Hepatocyte (in vitro differentiated cells): ENCODE measurements at regions not wholly inside any gene's neighbourhood (a gene's known extent, or its start where the extent isn't known, plus 50 kb on each side); places are given as distances from the start of the nearest gene placed in this dataset.

ENCODE experiments used
- DNase-seq: peaks from one replicate; pipeline ENCODE4 v3.0.0-alpha.2; 2016; ENCODE audit warnings: low spot score
- H2AFZ ChIP-seq: fragments of 200-600 bp; sonication (generic); 2 replicates; pipeline ENCODE4 v1.6.0; 2016; ENCODE audit warnings: antibody characterized with exemption, mild to moderate bottlenecking
- H3K27ac ChIP-seq: fragments of 200-600 bp; sonication (generic); 2 replicates; pipeline ENCODE4 v1.5.1; 2016; ENCODE audit warnings: mild to moderate bottlenecking
- H3K27me3 ChIP-seq: fragments of 200-600 bp; sonication (generic); 2 replicates; pipeline ENCODE4 v1.6.1; 2016
- H3K36me3 ChIP-seq: fragments of 200-600 bp; sonication (generic); replicated peaks from 2 replicates; pipeline ENCODE4 v1.5.1; 2016; ENCODE audit warnings: low read depth; ENCODE audit not compliant: insufficient read depth
- H3K4me1 ChIP-seq: fragments of 200-600 bp; sonication (generic); 2 replicates; pipeline ENCODE4 v1.5.1; 2016; ENCODE audit warnings: mild to moderate bottlenecking, moderate library complexity; ENCODE audit not compliant: insufficient read depth
- H3K4me2 ChIP-seq: fragments of 200-600 bp; sonication (generic); 2 replicates; pipeline ENCODE4 v1.6.0; 2016
- H3K4me3 ChIP-seq: fragments of 200-600 bp; sonication (generic); 2 replicates; pipeline ENCODE4 v1.5.1; 2016; ENCODE audit warnings: mild to moderate bottlenecking
- H3K79me2 ChIP-seq: fragments of 200-600 bp; sonication (generic); 2 replicates; pipeline ENCODE4 v1.6.0; 2017; ENCODE audit warnings: mild to moderate bottlenecking
- H3K9me2 ChIP-seq: fragments of 200-600 bp; sonication (generic); replicated peaks from 2 replicates; pipeline ENCODE4 v1.6.0; 2017; ENCODE audit warnings: mild to moderate bottlenecking; ENCODE audit not compliant: insufficient read depth
- H3K9me3 ChIP-seq: fragments of 200-600 bp; sonication (generic); 2 replicates; pipeline ENCODE4 v1.5.1; 2016; ENCODE audit warnings: low read depth, mild to moderate bottlenecking
- H4K20me1 ChIP-seq: fragments of 200-600 bp; sonication (generic); 2 replicates; pipeline ENCODE4 v1.6.0; 2016; ENCODE audit warnings: mild to moderate bottlenecking; ENCODE audit not compliant: insufficient read depth, poor library complexity, severe bottlenecking
- EZH2 ChIP-seq: fragments of 200-600 bp; sonication (generic); IDR thresholded peaks from 2 replicates; pipeline ENCODE4 v1.6.1; 2016; ENCODE audit warnings: antibody characterized with exemption, mild to moderate bottlenecking, borderline replicate concordance
- EZH2phosphoT487 ChIP-seq: fragments of 200-600 bp; sonication (generic); IDR thresholded peaks from one replicate; pipeline ENCODE4 v1.6.1; 2018; ENCODE audit warnings: antibody characterized with exemption, mild to moderate bottlenecking, low read depth, moderate library complexity; ENCODE audit not compliant: unreplicated experiment, severe bottlenecking
- WGBS: methylation state at CpG from one replicate; pipeline ENCODE4 v1.1.6; 2016; ENCODE audit warnings: low lambda C conversion rate; ENCODE audit errors: missing lambda C conversion rate; 5-methylcytosine and 5-hydroxymethylcytosine counted together
- TF ChIP-seq, protein P1 (sequence below): fragments of 200-600 bp; sonication (generic); IDR thresholded peaks from 2 replicates; pipeline ENCODE4 v1.5.1; 2016; ENCODE audit warnings: antibody characterized with exemption, mild to moderate bottlenecking; ENCODE audit not compliant: poor library complexity

DNA sequence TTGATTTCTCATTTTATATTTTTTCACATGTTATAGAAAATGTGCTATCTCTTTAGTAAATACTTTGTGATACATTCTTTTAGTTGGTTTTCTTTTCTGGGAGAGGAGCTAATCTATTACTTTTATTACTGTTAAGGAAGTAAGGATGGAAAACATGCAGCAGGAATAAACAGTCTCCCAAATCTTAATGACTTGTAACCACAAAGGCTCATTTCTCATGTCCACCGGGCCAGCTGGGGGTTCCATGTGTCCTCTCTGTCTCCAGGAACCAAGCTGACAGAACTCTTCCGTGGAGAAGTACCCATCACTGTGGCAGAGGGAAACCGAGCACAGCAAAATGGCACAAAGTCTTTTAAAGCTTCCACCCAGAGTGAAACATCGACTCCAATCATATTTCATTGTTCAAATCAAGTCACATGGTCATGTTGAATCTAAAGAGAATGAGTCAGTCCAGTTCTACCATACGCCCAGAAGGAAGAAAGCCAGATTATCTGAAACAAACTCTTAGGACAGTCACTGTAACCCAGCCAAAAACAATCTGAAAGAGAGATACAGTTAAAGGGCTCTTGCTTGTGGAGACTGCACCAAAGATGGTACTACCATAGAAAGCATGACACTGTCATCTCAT lies 97.1 kb upstream of the CDH6 start:
- H3K4me3 ChIP-seq: no peak overlapping the region
- H4K20me1 ChIP-seq: no peaks in the 10 kb centered on the region
- no peak for DNase-seq
- H3K79me2 ChIP-seq: no peaks in the 10 kb centered on the region
- H3K9me2 ChIP-seq: no peaks in the 10 kb centered on the region
- no peak overlapping the region for H3K4me2 ChIP-seq
- no peaks in the 10 kb centered on the region for H3K9me3 ChIP-seq
- WGBS: 83% methylated on average over 5 of the region's 5 CpGs
- H3K27me3 ChIP-seq: no peaks in the 10 kb centered on the region
- TF ChIP-seq EZH2: no peak
- H2AFZ ChIP-seq: no peak overlapping the region
- H3K36me3 ChIP-seq: no peaks in the 10 kb centered on the region
- no peaks in the 10 kb centered on the region for H3K4me1 ChIP-seq
- H3K27ac ChIP-seq: no peak overlapping the region

DNA sequence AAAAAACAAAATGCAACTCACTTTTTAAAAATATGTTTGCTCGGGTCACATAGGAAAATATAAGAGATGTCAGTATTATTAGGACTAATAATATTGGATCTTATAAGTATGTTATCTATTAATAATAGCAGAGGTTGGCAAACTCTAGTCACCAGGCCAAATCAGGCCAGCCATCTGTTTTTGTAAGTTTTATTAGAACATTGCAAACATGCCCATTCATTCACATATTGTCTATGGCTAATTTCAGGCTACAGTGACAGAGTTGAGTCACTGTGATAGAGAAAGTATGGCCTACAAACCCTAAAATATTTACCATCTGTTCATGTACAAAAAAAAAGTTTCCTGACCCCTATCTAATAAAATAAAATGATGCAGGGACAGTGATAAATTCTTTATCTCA lies 97.7 kb upstream of the CDH6 start:
- 100% methylated on average over 1 of the region's 1 CpG for WGBS

DNA sequence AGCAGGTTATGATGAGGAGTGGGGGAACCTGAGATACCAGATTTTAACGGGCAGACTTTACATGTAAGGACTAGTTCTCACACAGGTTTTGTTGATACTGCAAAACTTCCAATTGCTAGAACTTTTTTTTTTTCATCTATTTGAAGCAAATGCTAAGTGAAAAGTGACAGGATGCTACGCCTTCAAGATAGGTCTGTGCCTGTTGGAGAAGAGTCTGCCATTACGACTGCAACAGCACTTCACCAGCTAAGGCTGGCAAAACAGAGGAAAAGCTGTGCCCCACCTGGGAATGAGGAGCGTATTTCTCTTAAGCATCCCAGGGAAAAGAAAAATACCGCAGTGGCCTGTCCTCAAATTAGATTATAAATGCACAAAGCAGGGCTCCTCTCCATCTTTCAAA lies 102.0 kb upstream of the CDH6 start:
- Histone ChIP-seq H3K27ac (no peak overlapping the region), H3K4me3 (no peak overlapping the region), H3K36me3 (no peaks in the 10 kb centered on the region), H3K4me1 (no peaks in the 10 kb centered on the region), H3K4me2 (no peak overlapping the region), H3K79me2 (no peaks in the 10 kb centered on the region), H2AFZ (no peak overlapping the region), H3K9me2 (no peaks in the 10 kb centered on the region), H3K27me3 (no peaks in the 10 kb centered on the region), H4K20me1 (no peaks in the 10 kb centered on the region), H3K9me3 (no peaks in the 10 kb centered on the region)
- 91% methylated on average over 5 of the region's 5 CpGs for WGBS
- no peak for DNase-seq
- no peak for TF ChIP-seq EZH2phosphoT487
- TF ChIP-seq, protein P1, sequence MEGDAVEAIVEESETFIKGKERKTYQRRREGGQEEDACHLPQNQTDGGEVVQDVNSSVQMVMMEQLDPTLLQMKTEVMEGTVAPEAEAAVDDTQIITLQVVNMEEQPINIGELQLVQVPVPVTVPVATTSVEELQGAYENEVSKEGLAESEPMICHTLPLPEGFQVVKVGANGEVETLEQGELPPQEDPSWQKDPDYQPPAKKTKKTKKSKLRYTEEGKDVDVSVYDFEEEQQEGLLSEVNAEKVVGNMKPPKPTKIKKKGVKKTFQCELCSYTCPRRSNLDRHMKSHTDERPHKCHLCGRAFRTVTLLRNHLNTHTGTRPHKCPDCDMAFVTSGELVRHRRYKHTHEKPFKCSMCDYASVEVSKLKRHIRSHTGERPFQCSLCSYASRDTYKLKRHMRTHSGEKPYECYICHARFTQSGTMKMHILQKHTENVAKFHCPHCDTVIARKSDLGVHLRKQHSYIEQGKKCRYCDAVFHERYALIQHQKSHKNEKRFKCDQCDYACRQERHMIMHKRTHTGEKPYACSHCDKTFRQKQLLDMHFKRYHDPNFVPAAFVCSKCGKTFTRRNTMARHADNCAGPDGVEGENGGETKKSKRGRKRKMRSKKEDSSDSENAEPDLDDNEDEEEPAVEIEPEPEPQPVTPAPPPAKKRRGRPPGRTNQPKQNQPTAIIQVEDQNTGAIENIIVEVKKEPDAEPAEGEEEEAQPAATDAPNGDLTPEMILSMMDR: no peak
- no peak for TF ChIP-seq EZH2

More for the DNA sequence above, 97.7 kb upstream of the CDH6 start:
- H3K79me2 ChIP-seq: no peaks in the 10 kb centered on the region
- no peak overlapping the region for H3K4me2 ChIP-seq
- H3K9me2 ChIP-seq: no peaks in the 10 kb centered on the region
- TF ChIP-seq EZH2phosphoT487: no peak
- TF ChIP-seq EZH2: no peak
- TF ChIP-seq, protein P1: no peak
- no peak overlapping the region for H3K27ac ChIP-seq
- H3K4me1 ChIP-seq: no peaks in the 10 kb centered on the region
- H4K20me1 ChIP-seq: no peaks in the 10 kb centered on the region
- no peaks in the 10 kb centered on the region for H3K27me3 ChIP-seq
- no peak overlapping the region for H2AFZ ChIP-seq
- DNase-seq: no peak
- H3K36me3 ChIP-seq: no peaks in the 10 kb centered on the region
- no peak overlapping the region for H3K4me3 ChIP-seq
- no peaks in the 10 kb centered on the region for H3K9me3 ChIP-seq

DNA sequence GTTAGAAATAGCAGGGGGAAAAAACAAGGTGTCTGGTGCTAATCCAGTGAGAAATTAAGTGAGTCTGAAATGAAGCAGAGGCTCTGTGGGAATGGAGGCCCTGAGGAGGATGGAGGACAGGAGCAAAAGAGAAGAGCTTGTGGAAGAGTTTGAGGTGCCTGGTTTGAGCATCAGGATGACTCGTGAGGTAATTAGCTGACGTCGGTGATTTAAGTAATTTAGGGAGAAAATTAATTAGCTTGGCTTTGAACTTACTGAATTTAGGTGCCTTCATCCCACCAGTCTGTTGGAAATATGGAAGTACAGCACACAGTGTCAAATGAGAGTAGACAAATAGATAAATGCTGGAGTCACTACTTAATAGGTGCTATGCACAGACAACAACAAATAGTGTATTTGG lies 103.0 kb upstream of the CDH6 start:
- Histone ChIP-seq H3K9me3 (no peaks in the 10 kb centered on the region), H3K4me1 (no peaks in the 10 kb centered on the region), H3K9me2 (no peaks in the 10 kb centered on the region), H3K4me3 (no peak overlapping the region), H3K79me2 (no peaks in the 10 kb centered on the region), H2AFZ (no peak overlapping the region), H3K36me3 (no peaks in the 10 kb centered on the region), H4K20me1 (no peaks in the 10 kb centered on the region), H3K27ac (no peak overlapping the region), H3K27me3 (no peaks in the 10 kb centered on the region), H3K4me2 (no peak overlapping the region)
- no peak for DNase-seq
- 92% methylated on average over 3 of the region's 3 CpGs for WGBS
- TF ChIP-seq EZH2: no peak
- TF ChIP-seq EZH2phosphoT487: no peak
- TF ChIP-seq, protein P1: no peak
